NCI-H345 (cell line): ENCODE measurements at regions not wholly inside any gene's neighbourhood (a gene's known extent, or its start where the extent isn't known, plus 50 kb on each side); places are given as distances from the start of the nearest gene placed in this dataset.

ENCODE experiments used
- DNase-seq: peaks from one replicate; lab custom pipeline; 2025; lab: John Stamatoyannopoulos, UW

- DNase-seq: no peak
Observed at GRCh38 chr12:132407451-132407961, 78.1 kb upstream of the GALNT9 start.

GRCh38 chr12:132406493-132407450, 77.4 kb upstream of the GALNT9 start:
- DNase-seq: no peak

- no peak for DNase-seq
Observed at GRCh38 chr12:132405742-132406251, 76.4 kb upstream of the GALNT9 start.

GRCh38 chr12:132404951-132405741, 75.8 kb upstream of the GALNT9 start:
- no peak for DNase-seq

- no peak for DNase-seq
Observed at GRCh38 chr12:132404435-132404855, 75.1 kb upstream of the GALNT9 start.

GRCh38 chr12:132403636-132404434, 74.4 kb upstream of the GALNT9 start:
- DNase-seq: no peak

- DNase-seq: no peak
Observed at GRCh38 chr12:132402831-132403416, 73.5 kb upstream of the GALNT9 start.

GRCh38 chr12:132401982-132402381, 72.6 kb upstream of the GALNT9 start:
- no peak for DNase-seq

- peak; percentile 47 for DNase-seq
Observed at GRCh38 chr12:132400011-132400641, 70.7 kb upstream of the GALNT9 start.

- DNase-seq: no peak
Observed at GRCh38 chr12:132399092-132400010, 70.0 kb upstream of the GALNT9 start.

- DNase-seq: peak; percentile 19
Observed at GRCh38 chr12:132398386-132398991, 69.1 kb upstream of the GALNT9 start.

GRCh38 chr12:132397934-132398385, 68.6 kb upstream of the GALNT9 start:
- DNase-seq: no peak

GRCh38 chr12:132397152-132397933, 68.0 kb upstream of the GALNT9 start:
- peak; percentile 63 for DNase-seq

GRCh38 chr12:132396657-132397056, 67.3 kb upstream of the GALNT9 start:
- DNase-seq: no peak

GRCh38 chr12:132395908-132396305, 66.5 kb upstream of the GALNT9 start:
- no peak for DNase-seq

- no peak for DNase-seq
Observed at GRCh38 chr12:132395192-132395907, 66.0 kb upstream of the GALNT9 start.
